ENCODE measurements at regions not wholly inside any gene's neighbourhood (a gene's known extent, or its start where the extent isn't known, plus 50 kb on each side); places are given as distances from the start of the nearest gene placed in this dataset.
A peak's percentile ranks its signal among the peaks of the same experiment; 100 is the strongest.

GRCh38 chr7:22002726-22003125 is 57.0 kb upstream of the CDCA7L start:
- no peak for DNase-seq

GRCh38 chr7:22001345-22002004 is 55.8 kb upstream of the CDCA7L start:
- peak; percentile 19 for DNase-seq

- no peak for DNase-seq
These were observed 54.2 kb upstream of the CDCA7L start for GRCh38 chr7:21999896-22000295.

DNA sequence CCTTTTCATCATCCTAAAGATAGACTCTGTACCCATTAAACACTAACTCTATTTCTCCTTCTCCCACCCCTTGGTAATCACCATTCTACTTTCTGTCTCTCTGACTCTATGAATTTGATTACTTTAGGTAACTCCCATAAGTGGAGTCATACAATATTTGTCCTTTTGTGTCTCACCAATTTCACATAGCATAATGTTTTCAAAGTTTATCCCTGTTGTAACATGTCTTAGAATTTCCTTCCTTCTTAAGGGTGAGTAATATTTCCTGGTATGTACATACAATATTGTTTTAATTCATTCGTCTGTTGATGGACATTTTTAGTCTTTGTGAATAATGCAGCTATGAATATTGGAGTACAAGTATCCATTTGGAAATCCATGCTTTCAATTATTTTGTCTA is 50.9 kb upstream of the CDCA7L start:
- DNase-seq: no peak
